Lower leg skin (tissue), 4 donors: ENCODE measurements at regions not wholly inside any gene's neighbourhood (a gene's known extent, or its start where the extent isn't known, plus 50 kb on each side); places are given as distances from the start of the nearest gene placed in this dataset.

Experiments used
- DNase-seq, 2 donors: peaks; one replicate each; pipeline ENCODE4 v3.0.0-alpha.2; 2019; ENCODE audit warnings: low spot score in 2 of 2
- H3K4me3 ChIP-seq: fragments of 200-600 bp; sonication (generic); 2 replicates; pipeline ENCODE4 v1.5.1; 2017; ENCODE audit warnings: mild to moderate bottlenecking, low read depth; ENCODE audit not compliant: poor library complexity, severe bottlenecking
- CTCF ChIP-seq, 3 donors: fragments of 450-650 bp; IDR thresholded peaks; one replicate each; pipeline ENCODE4 v1.5.1; 2016; ENCODE audit warnings: antibody characterized with exemption in 3 of 3, mild to moderate bottlenecking in 3 of 3, moderate library complexity in 2 of 3
- POLR2A ChIP-seq, 2 donors: fragments of 450-650 bp; IDR thresholded peaks; one replicate each; pipeline ENCODE4 v1.6.1; 2016 to 2017; ENCODE audit warnings: antibody characterized with exemption in 2 of 2, mild to moderate bottlenecking in 1 of 2, moderate library complexity in 1 of 2
- WGBS, 2 donors: methylation state at CpG; one replicate each; pipeline ENCODE4 v1.1.5; 2018; 5-methylcytosine and 5-hydroxymethylcytosine counted together
- intact Hi-C: fragments of 100-400 bp; cut with DNase I; formaldehyde crosslinking; loops from one replicate; pipeline ENCODE4 v1.15.0; 2023; ENCODE audit warnings: low total_unique reads

DNA sequence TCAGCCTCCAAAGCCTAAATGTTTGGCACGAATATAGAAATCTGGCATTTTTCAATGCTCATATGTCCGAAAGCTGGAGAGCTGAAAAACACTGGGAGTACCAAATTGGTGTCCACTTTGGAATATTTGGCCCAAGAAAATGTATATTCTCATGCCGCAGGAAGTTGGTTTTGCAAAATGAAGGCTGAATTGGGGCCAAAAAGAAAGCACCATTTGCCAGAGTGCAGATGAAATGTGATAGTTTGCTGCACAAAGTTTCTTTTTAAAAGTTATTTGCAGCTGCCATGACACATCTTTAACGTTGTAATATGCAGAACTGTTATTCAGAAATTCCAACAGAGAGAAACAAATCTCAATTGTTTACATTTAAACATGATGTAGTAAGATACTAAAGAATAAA is 124.2 kb upstream of the LYPLAL1 start:
- no peak overlapping the region for H3K4me3 ChIP-seq
- intact Hi-C loops, result no loop called here
- DNase-seq, result no peak
- whole genome bisulfite sequencing, 2 donors, result 64 to 69% methylated on average over 4 of the region's 4 CpGs
- TF ChIP-seq POLR2A (IDR thresholded peaks at IDR 0.05) (no peak), CTCF (IDR thresholded peaks at IDR 0.05) (no peak)

GRCh38 chr1:219050086-219050821 is 123.4 kb upstream of the LYPLAL1 start:
- WGBS, 2 donors, result 75 to 78% methylated on average over 5 of the region's 5 CpGs
- intact Hi-C loops, result no loop called here
- TF ChIP-seq POLR2A (IDR thresholded peaks at IDR 0.05), result no peak
- H3K4me3 ChIP-seq, result no peak overlapping the region
- no peak for DNase-seq

DNA sequence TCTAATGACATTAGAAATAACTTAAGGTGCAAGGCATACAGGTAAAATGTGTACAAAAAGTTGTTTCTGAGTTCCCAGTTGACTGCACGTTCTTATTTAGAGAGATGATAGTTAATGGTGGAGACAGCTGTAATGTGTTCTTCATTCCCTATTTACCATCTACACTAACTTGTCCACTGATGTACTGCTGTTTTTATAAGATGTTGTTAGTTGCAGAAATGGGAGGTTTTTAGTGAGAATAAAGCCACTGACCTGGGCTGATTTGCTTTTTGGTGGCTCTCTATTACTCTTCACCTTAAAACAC is 122.9 kb upstream of the LYPLAL1 start:
- no peak for TF ChIP-seq CTCF (IDR thresholded peaks at IDR 0.05)
- no peak for TF ChIP-seq POLR2A (IDR thresholded peaks at IDR 0.05)
- 3 to 88% methylated on average over 1 of the region's 1 CpG for WGBS, 2 donors
- intact Hi-C loops, result no loop called here
- DNase-seq, result no peak
- no peak overlapping the region for H3K4me3 ChIP-seq

GRCh38 chr1:219051547-219051946 is 122.1 kb upstream of the LYPLAL1 start:
- no peak for DNase-seq
- TF ChIP-seq POLR2A (IDR thresholded peaks at IDR 0.05) (no peak), CTCF (IDR thresholded peaks at IDR 0.05) (no peak)
- intact Hi-C loops, result no loop called here
- WGBS, 2 donors, result 70 to 91% methylated on average over 4 of the region's 4 CpGs
- H3K4me3 ChIP-seq, result no peak overlapping the region

DNA sequence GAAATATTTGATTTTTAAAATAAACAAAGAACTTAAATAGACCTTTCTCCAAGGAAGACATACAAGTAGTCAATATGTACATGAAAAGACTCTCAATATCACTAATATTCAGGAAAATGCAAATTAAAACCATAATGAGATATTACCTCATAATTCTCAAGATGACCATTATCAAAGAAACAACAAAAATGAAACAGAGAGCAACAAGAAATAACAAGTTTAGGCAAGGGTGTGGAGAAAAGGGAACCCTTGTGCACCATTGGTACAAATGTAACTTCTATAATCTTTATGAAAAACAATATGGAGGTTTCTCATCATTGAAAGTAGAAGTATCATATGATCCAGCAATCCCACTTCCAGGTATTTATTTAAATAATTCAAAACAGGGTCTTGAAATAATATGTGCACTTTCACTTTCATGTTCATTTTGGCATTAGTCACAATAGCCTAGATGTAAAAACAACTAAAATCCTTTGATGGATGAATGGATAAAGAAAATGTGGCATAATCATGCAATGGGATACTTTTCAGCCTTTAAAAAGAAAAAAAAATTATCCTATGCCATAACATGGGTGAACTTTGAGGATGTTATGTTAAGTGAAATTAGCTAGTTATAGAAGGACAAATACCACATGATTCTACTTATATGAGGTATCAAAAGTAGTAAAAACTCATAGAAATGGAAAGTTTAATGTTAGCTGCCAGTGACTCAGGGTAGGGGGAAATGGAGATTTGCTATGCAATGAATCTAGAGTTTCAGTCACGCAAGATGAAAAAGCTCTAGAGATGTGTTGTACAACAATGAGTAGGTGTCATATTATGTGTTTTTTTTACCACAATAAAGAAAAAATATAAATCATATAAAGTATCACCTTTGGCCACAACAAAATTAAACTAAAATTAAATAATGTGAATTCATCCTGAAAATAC is 114.5 kb upstream of the LYPLAL1 start:
- TF ChIP-seq POLR2A (IDR thresholded peaks at IDR 0.05) (no peak), CTCF (IDR thresholded peaks at IDR 0.05) (no peak)
- DNase-seq, result no peak
- intact Hi-C loops, result no loop called here
- H3K4me3 ChIP-seq, result no peak overlapping the region
- 93 to 95% methylated on average over 1 of the region's 1 CpG for WGBS, 2 donors

GRCh38 chr1:219060798-219061197 is 112.9 kb upstream of the LYPLAL1 start:
- intact Hi-C loops, result no loop called here
- no peak overlapping the region for H3K4me3 ChIP-seq
- WGBS, 2 donors, result 89 to 92% methylated on average over 5 of the region's 5 CpGs
- TF ChIP-seq CTCF (IDR thresholded peaks at IDR 0.05) (no peak), POLR2A (IDR thresholded peaks at IDR 0.05) (no peak)
- no peak for DNase-seq
